H1 (cell line): ENCODE measurements at regions not wholly inside any gene's neighbourhood (a gene's known extent, or its start where the extent isn't known, plus 50 kb on each side); places are given as distances from the start of the nearest gene placed in this dataset.

Source experiments
- CHD7 ChIP-seq: fragments of 300-600 bp; sonication (generic); IDR thresholded peaks from 2 replicates; pipeline ENCODE4 v1.7.1; 2012; ENCODE audit warnings: low read length, moderate library complexity, mild to moderate bottlenecking, inconsistent platforms; ENCODE audit not compliant: insufficient replicate concordance
- EGR1 ChIP-seq: IDR thresholded peaks from 2 replicates; pipeline ENCODE4 v1.6.1; 2011; ENCODE audit warnings: low read depth, low read length, borderline replicate concordance
- JUND ChIP-seq: IDR thresholded peaks from 2 replicates; pipeline ENCODE4 v1.6.1; 2011; ENCODE audit warnings: mild to moderate bottlenecking, improper control_type of control experiment, low read length
- KDM1A ChIP-seq: fragments of 200-600, 300-600 bp; sonication (generic); IDR thresholded peaks from 2 replicates; pipeline ENCODE4 v1.7.1; 2016; ENCODE audit warnings: mild to moderate bottlenecking, low read length, borderline replicate concordance
- POLR2A ChIP-seq, 2 experiments: IDR thresholded peaks; 1 replicate in 1 of 2; 2 replicates in 1 of 2; pipeline ENCODE4 v1.6.1; 2011; ENCODE audit warnings: low read depth in 2 of 2, low read length in 2 of 2, mild to moderate bottlenecking in 2 of 2; ENCODE audit errors: control extremely low read depth in 1 of 2
- POLR2AphosphoS5 ChIP-seq: IDR thresholded peaks from 2 replicates; pipeline ENCODE4 v1.6.1; 2011; ENCODE audit warnings: low read depth, low read length
- POU5F1 ChIP-seq: IDR thresholded peaks from 2 replicates; pipeline ENCODE4 v1.6.1; 2011; ENCODE audit warnings: low read depth, mild to moderate bottlenecking, low read length, moderate library complexity
- SP4 ChIP-seq: IDR thresholded peaks from 2 replicates; pipeline ENCODE4 v1.6.1; 2012; ENCODE audit warnings: low read length, inconsistent platforms
- SRF ChIP-seq: IDR thresholded peaks from 2 replicates; pipeline ENCODE4 v1.6.1; 2011; ENCODE audit warnings: mild to moderate bottlenecking, low read depth, low read length, moderate library complexity
- TAF1 ChIP-seq: IDR thresholded peaks from 2 replicates; pipeline ENCODE4 v1.6.1; 2011; ENCODE audit warnings: mild to moderate bottlenecking, low read depth, low read length
- TEAD4 ChIP-seq: IDR thresholded peaks from 2 replicates; pipeline ENCODE4 v1.6.1; 2012; ENCODE audit warnings: low read depth, low read length, inconsistent platforms, mixed read lengths
- USF2 ChIP-seq: IDR thresholded peaks from 2 replicates; pipeline ENCODE4 v1.6.1; 2011; ENCODE audit warnings: low read length, improper control_type of control experiment

- TF ChIP-seq CHD7 (no peak), TAF1 (no peak), POLR2AphosphoS5 (no peak), SRF (no peak), EGR1 (no peak), POU5F1 (no peak), SP4 (no peak), POLR2A (IDR thresholded peaks at IDR 0.05; ENCODE audit: control extremely low read depth in 1 of 2, low read depth in 2 of 2, low read length in 2 of 2) (no peak), JUND (no peak), KDM1A (no peak), USF2 (no peak), TEAD4 (no peak)
Measured at GRCh38 chr5:176739461-176740051, 70.8 kb upstream of the UNC5A start (continued).
